Retinal pigment epithelial cell (primary cell): ENCODE measurements at regions not wholly inside any gene's neighbourhood (a gene's known extent, or its start where the extent isn't known, plus 50 kb on each side); places are given as distances from the start of the nearest gene placed in this dataset.
"Not testable (repeated sequence)": the region's sequence is repeated elsewhere in the genome, so short reads cannot be mapped to it uniquely, and the experiment has no call there.

Source experiments
- DNase-seq: peaks from one replicate; pipeline ENCODE4 v3.0.0-alpha.2; 2010; ENCODE audit warnings: low read depth
- H3K4me3 ChIP-seq: 2 replicates; pipeline ENCODE4 v1.5.1; 2011; ENCODE audit warnings: mild to moderate bottlenecking, low read length, control low read depth, moderate library complexity
- CTCF ChIP-seq: conservative IDR thresholded peaks from 2 replicates; pipeline ENCODE4 v1.5.1; 2011; ENCODE audit warnings: low read depth, low read length, control low read depth, inconsistent platforms

- no peak overlapping the region for H3K4me3 ChIP-seq
- no peak for DNase-seq
- TF ChIP-seq CTCF = no peak
Measured at GRCh38 chr17:12195418-12195817, 174.7 kb downstream of the MAP2K4 start.

DNA sequence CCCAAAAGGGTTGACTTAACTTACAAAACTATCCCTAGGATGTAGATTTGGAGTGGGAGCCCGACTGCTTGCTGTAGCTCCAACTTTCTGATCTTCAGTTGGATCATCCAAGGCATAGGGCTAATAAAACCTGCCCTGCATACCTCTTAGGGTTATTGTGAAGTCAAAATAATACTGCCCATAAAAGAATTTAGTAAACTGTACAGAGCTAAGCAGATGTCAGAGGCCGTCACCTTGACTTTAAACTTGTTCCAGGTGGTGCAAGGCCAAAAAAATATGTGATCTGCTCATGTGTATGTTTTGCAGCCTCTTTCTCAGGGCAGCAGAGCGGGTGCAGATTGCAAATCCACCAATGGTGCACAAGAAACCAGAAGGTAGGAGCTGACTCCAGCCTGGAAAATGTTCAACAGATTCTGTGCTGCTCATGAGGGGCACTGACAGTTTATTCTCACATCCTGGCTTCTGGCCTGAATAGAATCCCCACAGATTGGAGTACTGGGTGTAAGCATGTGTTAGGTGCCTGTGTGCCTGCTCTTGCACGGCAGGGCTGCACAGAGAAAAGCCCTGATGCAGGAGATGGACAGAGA lies 180.7 kb downstream of the MAP2K4 start:
- H3K4me3 ChIP-seq = no peak overlapping the region
- no peak for DNase-seq
- TF ChIP-seq CTCF = no peak

DNA sequence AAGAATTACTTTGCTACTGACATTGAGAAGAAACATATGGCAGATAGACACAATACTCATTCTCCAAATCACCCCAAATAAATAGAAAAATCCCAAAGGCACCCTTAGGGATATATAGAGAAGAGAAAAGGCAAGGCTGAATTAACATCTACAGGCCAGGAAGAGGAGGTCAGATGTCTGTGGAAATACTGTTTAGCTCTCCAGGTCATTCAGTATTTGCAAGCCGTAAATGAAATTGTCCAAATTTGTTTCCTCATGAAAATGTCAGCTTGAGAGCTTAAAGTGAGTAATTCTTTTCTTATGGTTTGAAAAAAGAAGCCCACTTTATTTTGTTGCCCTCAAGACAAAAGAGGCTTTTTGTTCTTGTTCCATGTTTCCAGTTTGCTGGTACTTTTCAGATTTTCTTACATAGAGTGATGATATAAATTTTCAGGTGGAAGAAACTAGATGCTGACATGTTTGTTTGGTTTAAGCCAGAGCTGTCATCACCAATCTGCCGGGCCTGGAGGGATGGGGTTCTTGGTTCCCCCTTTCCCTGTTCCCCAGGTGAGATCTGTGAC lies 189.0 kb downstream of the MAP2K4 start:
- TF ChIP-seq CTCF = no peak
- no peak for DNase-seq
- H3K4me3 ChIP-seq = no peak overlapping the region

DNA sequence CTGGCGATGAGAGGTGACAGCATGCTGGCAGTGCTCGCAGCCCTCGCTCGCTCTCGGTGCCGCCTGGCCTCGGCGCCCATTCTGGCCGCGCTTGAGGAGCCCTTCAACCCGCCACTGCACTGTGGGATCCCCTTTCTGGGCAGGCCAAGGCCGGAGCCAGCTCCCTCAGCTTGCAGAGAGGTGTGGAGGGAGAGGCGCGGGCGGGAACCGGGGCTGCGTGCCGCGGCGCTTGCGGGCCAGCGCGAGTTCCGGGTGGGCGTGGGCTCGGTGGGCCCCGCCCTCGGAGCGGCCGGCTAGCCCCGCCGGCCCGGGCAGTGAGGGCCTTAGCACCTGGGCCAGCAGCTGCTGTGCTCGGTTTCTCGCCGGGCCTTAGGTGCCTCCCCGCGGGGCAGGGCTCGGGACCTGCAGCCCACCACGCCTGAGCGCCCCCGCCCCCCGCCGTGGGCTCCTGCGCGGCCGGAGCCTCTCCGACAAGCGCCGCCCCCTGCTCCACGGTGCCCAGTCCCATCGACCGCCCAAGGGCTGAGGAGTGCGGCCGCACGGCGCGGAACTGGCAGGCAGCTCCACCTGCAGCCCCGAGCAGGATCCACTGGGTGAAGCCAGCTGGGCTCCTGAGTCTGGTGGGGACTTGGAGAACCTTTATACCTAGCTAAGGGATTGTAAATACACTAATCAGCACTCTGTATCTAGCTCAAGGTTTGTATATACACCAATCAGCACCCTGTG lies 200.2 kb downstream of the MAP2K4 start:
- DNase-seq, H3K4me3 ChIP-seq: not testable (repeated sequence)

DNA sequence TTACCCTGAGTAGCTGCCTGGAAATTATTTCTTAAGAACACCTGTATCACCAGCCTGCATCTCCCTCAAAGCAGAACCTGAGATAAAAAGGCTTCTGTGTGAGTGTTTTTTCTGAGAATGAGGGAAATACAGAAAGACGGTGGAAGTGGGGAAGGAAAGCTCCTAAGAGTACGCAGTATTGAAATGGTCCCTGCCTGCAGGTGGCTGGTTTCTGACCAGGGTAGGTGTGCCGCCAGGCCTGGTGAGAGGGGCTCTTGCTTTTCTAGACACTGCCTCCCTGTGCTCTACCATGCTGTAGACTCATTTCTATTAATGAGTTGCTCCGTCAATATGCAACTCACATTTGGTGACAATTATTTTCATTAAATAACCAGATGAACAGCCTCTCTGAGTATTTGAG lies 201.7 kb downstream of the MAP2K4 start:
- TF ChIP-seq CTCF = no peak
- no peak for DNase-seq
- H3K4me3 ChIP-seq = no peak overlapping the region

DNA sequence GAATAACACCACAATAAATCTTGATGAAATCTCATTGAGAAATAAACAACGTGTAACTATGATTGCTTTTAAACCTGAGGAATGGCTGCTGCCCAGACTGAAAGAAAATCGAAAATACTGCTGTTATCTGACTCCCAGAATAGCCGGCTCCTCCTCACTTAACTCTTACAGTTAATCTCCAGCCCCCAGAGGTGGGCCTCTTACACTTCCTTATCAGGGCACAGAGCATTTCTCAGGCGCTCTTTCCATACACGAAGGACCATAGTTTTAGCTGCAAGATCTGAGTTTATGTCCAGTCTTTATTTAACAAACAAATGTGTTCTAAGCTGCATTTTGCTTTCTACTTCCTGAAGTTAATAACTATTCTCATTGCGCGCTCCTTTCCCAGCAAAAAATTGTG lies 206.9 kb downstream of the MAP2K4 start:
- H3K4me3 ChIP-seq = no peak overlapping the region
- TF ChIP-seq CTCF = no peak
- DNase-seq = no peak

DNA sequence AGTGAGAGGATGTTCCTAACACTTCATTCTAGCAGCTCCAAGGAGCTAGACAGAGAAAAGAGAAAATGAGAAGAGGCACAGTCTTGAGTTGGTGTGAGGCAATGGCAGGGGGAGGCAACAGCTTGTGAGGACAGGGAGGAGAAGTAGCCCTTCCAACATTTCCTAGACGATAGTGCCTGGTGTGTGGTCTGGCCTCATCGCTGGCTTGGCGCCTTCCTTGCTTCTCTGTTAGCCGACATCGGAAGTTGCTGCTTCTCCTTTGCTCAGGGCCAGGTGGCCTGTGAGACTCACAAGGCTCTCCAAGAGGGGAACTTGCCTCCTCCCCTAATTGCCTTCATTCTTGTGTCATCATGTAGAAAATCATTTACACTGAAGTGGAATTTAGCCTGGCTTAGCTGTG lies 208.7 kb downstream of the MAP2K4 start:
- H3K4me3 ChIP-seq = no peak overlapping the region
- DNase-seq = no peak
- TF ChIP-seq CTCF = no peak
